CD4-positive, alpha-beta T cell (primary cell): ENCODE measurements at regions not wholly inside any gene's neighbourhood (a gene's known extent, or its start where the extent isn't known, plus 50 kb on each side); places are given as distances from the start of the nearest gene placed in this dataset.
A peak's percentile ranks its signal among the peaks of the same experiment; 100 is the strongest.

Experiments used
- ATAC-seq: fragments of 200-7000 bp; cut with Tn5 transposase; one replicate; pipeline ENCODE4 v1.10.0; 2022; ENCODE audit warnings: mild to moderate bottlenecking; ENCODE audit not compliant: poor library complexity
- CTCF ChIA-PET: fragments of 350-600 bp; sonication (Branson Sonifier 250); formaldehyde crosslinking; loops from one replicate; lab custom pipeline; 2021; ENCODE audit warnings: antibody characterized with exemption, inconsistent platforms; lab: Charles Lee
- POLR2A ChIA-PET: fragments of 350-600 bp; sonication (Branson Sonifier 250); formaldehyde crosslinking; loops from one replicate; lab custom pipeline; 2021; ENCODE audit warnings: antibody characterized with exemption, inconsistent platforms; lab: Charles Lee
- DNase-seq, 14 experiments: peaks; one replicate each; pipeline ENCODE4 v3.0.0-alpha.2; 2013 to 2020; ENCODE audit warnings: mixed read lengths in 2 of 14
- H3K27ac ChIP-seq, 2 donors: one replicate each; pipeline versions ENCODE4 v1.5.1 to v1.7.0; 2013; ENCODE audit warnings: low read length in 2 of 2, low read depth in 1 of 2, mild to moderate bottlenecking in 1 of 2
- H3K27me3 ChIP-seq, 2 experiments: 1 replicate in 1 of 2; 2 replicates in 1 of 2; pipeline versions ENCODE4 v1.6.1 to v1.7.0; 2013; ENCODE audit warnings: low read length in 2 of 2, control low read depth in 1 of 2, mild to moderate bottlenecking in 1 of 2, moderate library complexity in 1 of 2; ENCODE audit not compliant: insufficient read depth in 2 of 2, control insufficient read depth in 1 of 2
- H3K36me3 ChIP-seq: one replicate; pipeline ENCODE4 v1.6.1; 2013; ENCODE audit warnings: low read length, control low read depth; ENCODE audit not compliant: insufficient read depth
- H3K4me1 ChIP-seq: one replicate; pipeline ENCODE4 v1.6.1; 2013; ENCODE audit warnings: low read length, control low read depth; ENCODE audit not compliant: insufficient read depth
- H3K4me3 ChIP-seq: one replicate; pipeline ENCODE4 v1.5.1; 2013; ENCODE audit warnings: mild to moderate bottlenecking, low read length, moderate library complexity
- H3K9me3 ChIP-seq, 2 experiments: 1 replicate in 1 of 2; 2 replicates in 1 of 2; pipeline versions ENCODE4 v1.6.1 to v1.7.0; 2013; ENCODE audit warnings: low read length in 2 of 2, mild to moderate bottlenecking in 2 of 2, control low read depth in 1 of 2, moderate library complexity in 1 of 2; ENCODE audit not compliant: control insufficient read depth in 1 of 2, insufficient read depth in 1 of 2
- H3K27ac Mint-ChIP-seq: one replicate; pipeline ENCODE4 v1.8.0; 2020; ENCODE audit warnings: mixed read lengths
- H3K27me3 Mint-ChIP-seq: one replicate; pipeline ENCODE4 v1.8.0; 2021; ENCODE audit warnings: mixed read lengths
- H3K36me3 Mint-ChIP-seq: one replicate; pipeline ENCODE4 v1.8.0; 2021; ENCODE audit warnings: low read depth, mixed read lengths
- H3K4me1 Mint-ChIP-seq: one replicate; pipeline ENCODE4 v1.8.0; 2021; ENCODE audit warnings: low read depth, mixed read lengths
- H3K4me3 Mint-ChIP-seq: one replicate; pipeline ENCODE4 v1.8.0; 2020; ENCODE audit warnings: mild to moderate bottlenecking, mixed read lengths
- H3K9me3 Mint-ChIP-seq: one replicate; pipeline ENCODE4 v1.8.0; 2020; ENCODE audit warnings: mixed read lengths
- CTCF ChIP-seq: fragments of 200-600 bp; IDR thresholded peaks from one replicate; pipeline ENCODE4 v1.8.0; 2022; ENCODE audit warnings: antibody characterized with exemption, mild to moderate bottlenecking
- intact Hi-C, 2 experiments: fragments of 100-400 bp; cut with DNase I in 1 of 2; cut with micrococcal nuclease in 1 of 2; formaldehyde crosslinking; loops; one replicate each; pipeline versions ENCODE4 v1.15.1 to v1.9.0; 2023 to 2025; cut with DNase I, micrococcal nuclease

DNA sequence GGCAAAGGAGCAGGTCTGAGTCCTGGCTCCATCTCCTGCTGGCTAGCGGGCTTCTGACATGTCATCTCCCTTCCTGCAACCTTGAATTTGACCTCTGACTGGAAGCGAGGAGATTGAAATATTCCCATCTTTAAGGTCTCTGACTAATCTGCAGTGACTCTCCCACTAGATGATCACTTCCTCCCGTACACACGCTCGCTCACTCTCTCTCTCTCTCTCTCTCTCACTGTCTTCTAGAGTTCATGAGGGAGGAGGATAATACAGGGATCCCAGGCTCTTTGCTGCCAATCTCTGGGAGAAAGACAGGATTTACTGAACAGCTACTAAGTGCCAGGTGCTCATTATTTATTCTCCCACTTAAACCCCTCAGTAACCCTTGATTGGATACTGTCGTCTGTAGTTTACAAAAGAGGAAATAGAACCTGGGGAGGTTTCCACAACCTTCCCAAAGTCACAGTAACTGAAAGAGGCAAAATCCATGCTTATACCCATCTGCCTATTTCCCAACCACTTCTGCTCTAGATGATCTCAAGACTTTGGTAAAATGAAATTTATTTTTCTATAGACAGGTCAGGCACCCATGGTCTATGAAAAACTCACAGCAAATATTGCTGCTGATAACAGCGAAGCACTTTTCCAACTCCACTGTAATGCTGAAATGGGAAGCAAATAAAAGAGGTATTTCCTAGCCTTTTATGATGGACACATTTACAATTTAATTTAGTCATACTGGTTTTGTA is 193.5 kb upstream of the C1QTNF7 start:
- no peak for TF ChIP-seq CTCF
- Histone ChIP-seq H3K4me1 (peaks cover 20% of the 10 kb centered on the region), H3K36me3 (no peaks in the 10 kb centered on the region), H3K4me3 (no peak overlapping the region), H3K27ac (no peak overlapping the region), H3K9me3 (no peaks in the 10 kb centered on the region), H3K27me3 (no peaks in the 10 kb centered on the region)
- Mint-ChIP-seq H3K9me3 (no peaks in the 10 kb centered on the region), H3K27me3 (no peaks in the 10 kb centered on the region), H3K27ac (peak overlapping the region; percentile 79), H3K4me1 (peaks cover 37% of the 10 kb centered on the region), H3K4me3 (peak overlapping the region; percentile 9), H3K36me3 (no peaks in the 10 kb centered on the region)
- intact Hi-C loops: loop anchor here in 1 of 2 experiments (5.0 to 10.0 kb wide), 2 partner anchors 723 to 1579 kb away; no protein-coding TSS in a partner anchor
- ATAC-seq (no peak), DNase-seq (peak in 4 of 14 experiments; percentile 17 to 61 (median 29))
- ChIA-PET CTCF (no interaction called here), POLR2A (no interaction called here)

DNA sequence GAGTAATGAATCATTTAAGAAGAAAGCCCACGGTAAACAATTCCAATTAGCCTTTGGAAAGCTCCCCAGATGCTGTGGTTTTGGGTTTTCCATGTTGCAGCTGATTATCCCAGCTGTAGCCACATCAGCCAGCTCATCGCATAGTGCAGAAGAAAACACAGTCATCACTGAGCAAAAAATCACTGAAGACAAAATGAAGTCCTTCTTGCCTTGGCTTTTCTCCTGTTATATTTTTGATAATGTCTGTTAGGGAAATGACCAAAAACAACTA is 193.0 kb upstream of the C1QTNF7 start:
- Histone ChIP-seq H3K4me3 (no peak overlapping the region), H3K27ac (no peak overlapping the region), H3K9me3 (no peaks in the 10 kb centered on the region), H3K36me3 (no peaks in the 10 kb centered on the region), H3K27me3 (no peaks in the 10 kb centered on the region), H3K4me1 (peaks cover 20% of the 10 kb centered on the region)
- no peak overlapping the region for H3K27ac Mint-ChIP-seq
- no peaks in the 10 kb centered on the region for H3K9me3 Mint-ChIP-seq
- no peak for TF ChIP-seq CTCF
- DNase-seq (peak in 2 of 14 experiments; percentile 17 to 41), ATAC-seq (no peak)
- CTCF ChIA-PET: no interaction called here
- H3K27me3 Mint-ChIP-seq: no peaks in the 10 kb centered on the region
- H3K36me3 Mint-ChIP-seq: no peaks in the 10 kb centered on the region
- H3K4me1 Mint-ChIP-seq: peaks cover 37% of the 10 kb centered on the region
- no peak overlapping the region for H3K4me3 Mint-ChIP-seq
- POLR2A ChIA-PET: no interaction called here
- intact Hi-C loops: loop anchor here in 1 of 2 experiments (5.0 to 10.0 kb wide), 2 partner anchors 723 to 1580 kb away; no protein-coding TSS in a partner anchor

DNA sequence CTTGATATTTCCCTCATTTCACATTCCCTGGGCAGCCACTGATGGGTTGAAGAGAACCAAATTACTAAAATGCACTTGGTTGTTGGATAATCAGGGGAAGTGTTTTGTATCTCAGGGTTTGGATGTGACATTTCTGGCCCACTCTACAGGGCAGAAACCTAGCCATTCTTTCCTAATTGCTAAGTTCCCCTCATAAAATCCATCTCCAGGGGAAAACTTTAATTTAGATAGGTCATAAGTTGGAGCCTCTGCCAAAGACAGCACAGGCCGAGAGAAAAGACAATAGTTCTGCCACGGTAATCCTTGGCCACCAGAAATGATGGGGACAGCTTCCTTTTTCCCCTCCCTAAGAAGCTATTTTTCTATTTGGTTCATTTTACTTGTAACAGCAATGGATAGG is 192.7 kb upstream of the C1QTNF7 start:
- no peak overlapping the region for H3K4me3 Mint-ChIP-seq
- H3K27ac Mint-ChIP-seq: no peak overlapping the region
- ChIA-PET CTCF (no interaction called here), POLR2A (no interaction called here)
- H3K9me3 ChIP-seq: no peaks in the 10 kb centered on the region
- ATAC-seq (no peak), DNase-seq (no peak)
- H3K4me3 ChIP-seq: no peak overlapping the region
- no peaks in the 10 kb centered on the region for H3K36me3 ChIP-seq
- no peak for TF ChIP-seq CTCF
- H3K4me1 Mint-ChIP-seq: peaks cover 37% of the 10 kb centered on the region
- intact Hi-C loops: loop anchor here in 1 of 2 experiments (10.0 kb wide), 1 partner anchor 1580 kb away; no protein-coding TSS in a partner anchor
- no peaks in the 10 kb centered on the region for H3K9me3 Mint-ChIP-seq
- no peaks in the 10 kb centered on the region for H3K27me3 ChIP-seq
- no peaks in the 10 kb centered on the region for H3K36me3 Mint-ChIP-seq
- H3K4me1 ChIP-seq: peaks cover 20% of the 10 kb centered on the region
- no peak overlapping the region for H3K27ac ChIP-seq
- no peaks in the 10 kb centered on the region for H3K27me3 Mint-ChIP-seq
